H9 (cell line): ENCODE measurements at regions not wholly inside any gene's neighbourhood (a gene's known extent, or its start where the extent isn't known, plus 50 kb on each side); places are given as distances from the start of the nearest gene placed in this dataset.

Experiments used
- DNase-seq: peaks from one replicate; pipeline ENCODE4 v3.0.0-alpha.2; 2017
- H2AFZ ChIP-seq: one replicate; pipeline ENCODE4 v1.6.1; 2013; ENCODE audit warnings: mild to moderate bottlenecking, low read length, control low read depth, moderate library complexity
- H2AK5ac ChIP-seq: 2 replicates; pipeline ENCODE4 v1.6.1; 2013; ENCODE audit warnings: low read length, control low read depth, mixed read lengths; ENCODE audit not compliant: insufficient read length
- H2BK120ac ChIP-seq: one replicate; pipeline ENCODE4 v1.6.1; 2013; ENCODE audit warnings: low read depth, mild to moderate bottlenecking, low read length, control low read depth, inconsistent platforms; ENCODE audit not compliant: poor library complexity, severe bottlenecking
- H2BK12ac ChIP-seq: 2 replicates; pipeline ENCODE4 v1.6.1; 2013; ENCODE audit warnings: low read length, control low read depth, mixed read lengths, low read depth; ENCODE audit not compliant: insufficient read length
- H2BK15ac ChIP-seq: 2 replicates; pipeline ENCODE4 v1.6.1; 2013; ENCODE audit warnings: low read depth, low read length, control low read depth
- H2BK20ac ChIP-seq: one replicate; pipeline ENCODE4 v1.6.1; 2013; ENCODE audit warnings: low read depth, mild to moderate bottlenecking, low read length, control low read depth, inconsistent platforms; ENCODE audit not compliant: poor library complexity, severe bottlenecking
- H2BK5ac ChIP-seq: 2 replicates; pipeline ENCODE4 v1.6.1; 2013; ENCODE audit warnings: low read length, control low read depth, mixed read lengths; ENCODE audit not compliant: insufficient read length
- H3K14ac ChIP-seq: 2 replicates; pipeline ENCODE4 v1.6.1; 2013; ENCODE audit warnings: low read length, control low read depth; ENCODE audit not compliant: insufficient read depth
- H3K18ac ChIP-seq: 2 replicates; pipeline ENCODE4 v1.6.1; 2013; ENCODE audit warnings: low read depth, mild to moderate bottlenecking, mixed read lengths, low read length, control low read depth; ENCODE audit not compliant: insufficient read length
- H3K23ac ChIP-seq: 2 replicates; pipeline ENCODE4 v1.6.1; 2013; ENCODE audit warnings: low read length, control low read depth, mixed read lengths, low read depth; ENCODE audit not compliant: insufficient read length
- H3K23me2 ChIP-seq: 2 replicates; pipeline ENCODE4 v1.6.1; 2013; ENCODE audit warnings: low read depth, mild to moderate bottlenecking, mixed read lengths, low read length, control low read depth; ENCODE audit not compliant: insufficient read length, poor library complexity, severe bottlenecking
- H3K27ac ChIP-seq: 2 replicates; pipeline ENCODE4 v1.5.1; 2013; ENCODE audit warnings: low read length, control low read depth, mixed read lengths, low read depth; ENCODE audit not compliant: insufficient read length
- H3K27me3 ChIP-seq: 2 replicates; pipeline ENCODE4 v1.6.1; 2013; ENCODE audit warnings: low read length, control low read depth, inconsistent platforms; ENCODE audit not compliant: insufficient read depth
- H3K4ac ChIP-seq: 2 replicates; pipeline ENCODE4 v1.6.1; 2013; ENCODE audit warnings: low read depth, mild to moderate bottlenecking, control low read depth, inconsistent platforms, low read length, moderate library complexity
- H3K4me1 ChIP-seq: 2 replicates; pipeline ENCODE4 v1.6.1; 2013; ENCODE audit warnings: low read length, control low read depth, inconsistent platforms; ENCODE audit not compliant: insufficient read depth
- H3K4me2 ChIP-seq: 2 replicates; pipeline ENCODE4 v1.6.1; 2013; ENCODE audit warnings: low read length, control low read depth, mixed read lengths; ENCODE audit not compliant: insufficient read length, insufficient read depth
- H3K56ac ChIP-seq: 2 replicates; pipeline ENCODE4 v1.6.1; 2013; ENCODE audit warnings: low read depth, mild to moderate bottlenecking, mixed read lengths, low read length, control low read depth; ENCODE audit not compliant: insufficient read length
- H3K79me1 ChIP-seq: 2 replicates; pipeline ENCODE4 v1.6.1; 2013; ENCODE audit warnings: low read depth, mild to moderate bottlenecking, moderate library complexity, low read length, control low read depth, inconsistent platforms; ENCODE audit not compliant: insufficient read depth, poor library complexity, severe bottlenecking
- H3K79me2 ChIP-seq: 2 replicates; pipeline ENCODE4 v1.6.1; 2013; ENCODE audit warnings: low read length, control low read depth, inconsistent platforms; ENCODE audit not compliant: insufficient read depth
- H3K9ac ChIP-seq: 2 replicates; pipeline ENCODE4 v1.6.1; 2013; ENCODE audit warnings: low read length, control low read depth, mixed read lengths; ENCODE audit not compliant: insufficient read length; ENCODE audit errors: extremely low read depth
- H3K9me3 ChIP-seq: one replicate; pipeline ENCODE4 v1.6.1; 2013; ENCODE audit warnings: low read depth, low read length, inconsistent platforms; ENCODE audit not compliant: control insufficient read depth
- H3T11ph ChIP-seq: one replicate; pipeline ENCODE4 v1.6.1; 2013; ENCODE audit warnings: mild to moderate bottlenecking, low read length, control low read depth, inconsistent platforms
- H4K20me1 ChIP-seq: one replicate; pipeline ENCODE4 v1.6.1; 2013; ENCODE audit not compliant: control insufficient read depth, insufficient read length, insufficient read depth
- H4K5ac ChIP-seq: 2 replicates; pipeline ENCODE4 v1.6.1; 2013; ENCODE audit warnings: low read depth, mild to moderate bottlenecking, mixed read lengths, low read length, control low read depth; ENCODE audit not compliant: insufficient read length
- H4K8ac ChIP-seq: replicated peaks from 2 replicates; pipeline ENCODE4 v1.6.1; 2013; ENCODE audit warnings: low read length, control low read depth, mixed read lengths, low read depth; ENCODE audit not compliant: insufficient read length
- H4K91ac ChIP-seq: 2 replicates; pipeline ENCODE4 v1.6.1; 2013; ENCODE audit warnings: low read depth, mild to moderate bottlenecking, moderate library complexity, mixed read lengths, low read length, control low read depth; ENCODE audit not compliant: insufficient read length
- H3K27ac Mint-ChIP-seq, 3 experiments: 2 replicates in 2 of 3; 3 replicates in 1 of 3; pipeline ENCODE4 v1.8.0; 2020 to 2021; ENCODE audit warnings: mixed read lengths in 3 of 3, mild to moderate bottlenecking in 1 of 3, moderate library complexity in 1 of 3
- H3K27me3 Mint-ChIP-seq: 2 replicates; pipeline ENCODE4 v1.8.0; 2021; ENCODE audit warnings: low read depth, mild to moderate bottlenecking, moderate library complexity, mixed read lengths
- H3K36me3 Mint-ChIP-seq, 3 experiments: 2 replicates in 2 of 3; 3 replicates in 1 of 3; pipeline ENCODE4 v1.8.0; 2020 to 2021; ENCODE audit warnings: low read depth in 3 of 3, mixed read lengths in 3 of 3; ENCODE audit not compliant: insufficient read depth in 1 of 3
- H3K4me1 Mint-ChIP-seq, 2 experiments: 2 replicates each; pipeline ENCODE4 v1.8.0; 2020; ENCODE audit warnings: mixed read lengths in 2 of 2
- H3K4me3 Mint-ChIP-seq, 2 experiments: 2 replicates in 1 of 2; 3 replicates in 1 of 2; pipeline ENCODE4 v1.8.0; 2020 to 2021; ENCODE audit warnings: mild to moderate bottlenecking in 2 of 2, mixed read lengths in 2 of 2, moderate library complexity in 1 of 2
- H3K9me3 Mint-ChIP-seq, 2 experiments: 2 replicates in 1 of 2; 3 replicates in 1 of 2; pipeline ENCODE4 v1.8.0; 2020; ENCODE audit warnings: mild to moderate bottlenecking in 2 of 2, mixed read lengths in 2 of 2, moderate library complexity in 1 of 2
- WGBS: extraction: QIAGEN DNeasy Blood & Tissue Kit; methylation state at CpG from one replicate; pipeline ENCODE4 v1.1.7; 2013; ENCODE audit warnings: missing lambda C conversion rate, low lambda C conversion rate, mixed read lengths; ENCODE audit not compliant: insufficient read length; ENCODE audit errors: extremely low coverage; 5-methylcytosine and 5-hydroxymethylcytosine counted together
- TF ChIP-seq, protein P1 (sequence below): fragments of 200-600 bp; sonication (generic); conservative IDR thresholded peaks from 3 replicates; pipeline ENCODE4 v1.8.0; 2021; ENCODE audit warnings: antibody characterized with exemption, mild to moderate bottlenecking

DNA sequence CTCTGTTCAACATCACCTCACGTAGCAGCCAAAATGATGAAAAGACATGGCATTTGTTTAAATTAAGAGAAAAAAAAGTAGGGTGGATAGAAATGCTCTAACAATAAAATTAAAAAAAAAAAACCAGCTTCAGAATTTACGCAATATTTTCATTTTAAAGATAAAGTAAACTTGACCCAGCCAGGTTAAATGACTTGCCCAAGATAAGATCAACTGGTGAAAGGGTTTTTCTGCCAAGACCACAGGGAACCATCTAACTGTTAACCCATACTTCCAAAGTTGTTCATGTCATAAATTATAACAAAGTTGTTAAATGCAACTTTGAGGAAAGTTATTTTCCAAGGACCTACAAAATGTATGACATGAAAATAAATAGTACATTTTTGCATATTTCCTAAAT, 129.6 kb upstream of the SOX5 start:
- Histone ChIP-seq H4K91ac (no peak overlapping the region), H3K23me2 (no peaks in the 10 kb centered on the region), H3K9ac (no peak overlapping the region), H3K9me3 (no peaks in the 10 kb centered on the region), H3K4me2 (no peak overlapping the region), H3T11ph (no peak overlapping the region), H3K4me1 (no peaks in the 10 kb centered on the region; the same call in 1 of the 2 replicates), H2BK120ac (no peak overlapping the region), H2BK20ac (no peak overlapping the region), H4K5ac (no peak overlapping the region), H3K4ac (no peak overlapping the region), H2AFZ (no peak overlapping the region), H3K23ac (no peak overlapping the region), H3K27ac (no peak overlapping the region), H4K20me1 (no peaks in the 10 kb centered on the region), H3K79me2 (no peaks in the 10 kb centered on the region), H3K79me1 (no peaks in the 10 kb centered on the region), H4K8ac (no peak overlapping the region), H3K18ac (no peak overlapping the region), H3K56ac (no peak overlapping the region), H3K27me3 (no peaks in the 10 kb centered on the region), H2AK5ac (no peak overlapping the region), H2BK12ac (no peak overlapping the region), H2BK15ac (no peak overlapping the region), H3K14ac (no peak overlapping the region), H2BK5ac (no peak overlapping the region)
- Mint-ChIP-seq H3K4me3 (no peak overlapping the region), H3K27ac (no peak overlapping the region), H3K36me3 (no peaks in the 10 kb centered on the region; a peak in 1 of 7 replicates), H3K27me3 (no peaks in the 10 kb centered on the region), H3K4me1 (peaks cover 11 to 14% of the 10 kb centered on the region in 2 experiments), H3K9me3 (no peaks in the 10 kb centered on the region)
- WGBS: no CpG with 5 or more reads among the region's 2 CpGs
- TF ChIP-seq, protein P1, sequence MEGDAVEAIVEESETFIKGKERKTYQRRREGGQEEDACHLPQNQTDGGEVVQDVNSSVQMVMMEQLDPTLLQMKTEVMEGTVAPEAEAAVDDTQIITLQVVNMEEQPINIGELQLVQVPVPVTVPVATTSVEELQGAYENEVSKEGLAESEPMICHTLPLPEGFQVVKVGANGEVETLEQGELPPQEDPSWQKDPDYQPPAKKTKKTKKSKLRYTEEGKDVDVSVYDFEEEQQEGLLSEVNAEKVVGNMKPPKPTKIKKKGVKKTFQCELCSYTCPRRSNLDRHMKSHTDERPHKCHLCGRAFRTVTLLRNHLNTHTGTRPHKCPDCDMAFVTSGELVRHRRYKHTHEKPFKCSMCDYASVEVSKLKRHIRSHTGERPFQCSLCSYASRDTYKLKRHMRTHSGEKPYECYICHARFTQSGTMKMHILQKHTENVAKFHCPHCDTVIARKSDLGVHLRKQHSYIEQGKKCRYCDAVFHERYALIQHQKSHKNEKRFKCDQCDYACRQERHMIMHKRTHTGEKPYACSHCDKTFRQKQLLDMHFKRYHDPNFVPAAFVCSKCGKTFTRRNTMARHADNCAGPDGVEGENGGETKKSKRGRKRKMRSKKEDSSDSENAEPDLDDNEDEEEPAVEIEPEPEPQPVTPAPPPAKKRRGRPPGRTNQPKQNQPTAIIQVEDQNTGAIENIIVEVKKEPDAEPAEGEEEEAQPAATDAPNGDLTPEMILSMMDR: no peak
- no peak for DNase-seq
